Keratinocyte (primary cell): ENCODE measurements at regions not wholly inside any gene's neighbourhood (a gene's known extent, or its start where the extent isn't known, plus 50 kb on each side); places are given as distances from the start of the nearest gene placed in this dataset.

Source experiments
- DNase-seq: peaks from one replicate; pipeline ENCODE4 v3.0.0-alpha.2; 2011; ENCODE audit warnings: low read depth, missing footprints, low spot score
- FAIRE-seq: peaks from 2 replicates; lab custom pipeline; 2011; peaks lifted over from hg19 to GRCh38; lab: Jason Lieb, UNC
- H2AFZ ChIP-seq: 2 replicates; pipeline ENCODE4 v1.6.0; 2012; ENCODE audit warnings: low read length, control low read depth, inconsistent platforms; ENCODE audit not compliant: control insufficient read depth
- H3K27ac ChIP-seq: 2 replicates; pipeline ENCODE4 v1.5.1; 2011; ENCODE audit warnings: low read length; ENCODE audit not compliant: control insufficient read depth, insufficient read depth
- H3K27me3 ChIP-seq: 3 replicates; pipeline ENCODE4 v1.6.0; 2011; ENCODE audit warnings: low read length; ENCODE audit not compliant: control insufficient read depth, insufficient read depth; ENCODE audit errors: extremely low read depth
- H3K36me3 ChIP-seq, 2 experiments: 2 replicates in 1 of 2; 3 replicates in 1 of 2; pipeline ENCODE4 v1.5.1; 2011; ENCODE audit warnings: low read length in 2 of 2, mild to moderate bottlenecking in 1 of 2; ENCODE audit not compliant: control insufficient read depth in 2 of 2, insufficient read depth in 2 of 2; ENCODE audit errors: extremely low read depth in 1 of 2
- H3K4me1 ChIP-seq: 3 replicates; pipeline ENCODE4 v1.5.1; 2011; ENCODE audit warnings: low read length; ENCODE audit not compliant: control insufficient read depth, insufficient read depth; ENCODE audit errors: extremely low read depth
- H3K4me2 ChIP-seq: 3 replicates; pipeline ENCODE4 v1.6.0; 2011; ENCODE audit warnings: low read depth, low read length; ENCODE audit not compliant: control insufficient read depth, insufficient read depth; ENCODE audit errors: extremely low read depth
- H3K4me3 ChIP-seq, 3 experiments: fragments of 200-600 bp in 1 of 3; sonication (generic) in 1 of 3; 2 replicates in 2 of 3; 3 replicates in 1 of 3; pipeline ENCODE4 v1.5.1; 2011 to 2016; ENCODE audit warnings: low read length in 3 of 3, mild to moderate bottlenecking in 3 of 3, control low read depth in 2 of 3, inconsistent platforms in 1 of 3, low read depth in 1 of 3, mixed read lengths in 1 of 3, mixed run types in 1 of 3, moderate library complexity in 1 of 3; ENCODE audit not compliant: control insufficient read depth in 2 of 3, insufficient read depth in 2 of 3; ENCODE audit errors: extremely low read depth in 1 of 3
- H3K79me2 ChIP-seq: 2 replicates; pipeline ENCODE4 v1.6.0; 2012; ENCODE audit warnings: low read length; ENCODE audit not compliant: control insufficient read depth, insufficient read depth
- H3K9ac ChIP-seq: 3 replicates; pipeline ENCODE4 v1.6.0; 2011; ENCODE audit warnings: low read length; ENCODE audit not compliant: control insufficient read depth, insufficient read depth; ENCODE audit errors: extremely low read depth
- H3K9me1 ChIP-seq: 3 replicates; pipeline ENCODE4 v1.6.0; 2011; ENCODE audit warnings: low read length; ENCODE audit not compliant: control insufficient read depth, insufficient read depth; ENCODE audit errors: extremely low read depth
- H3K9me3 ChIP-seq: 2 replicates; pipeline ENCODE4 v1.5.1; 2012; ENCODE audit warnings: low read depth, low read length; ENCODE audit not compliant: control insufficient read depth
- H4K20me1 ChIP-seq: 3 replicates; pipeline ENCODE4 v1.6.0; 2011; ENCODE audit warnings: low read length; ENCODE audit not compliant: control insufficient read depth, insufficient read depth; ENCODE audit errors: extremely low read depth
- EZH2 ChIP-seq: IDR thresholded peaks from one replicate; pipeline ENCODE4 v1.6.1; 2012; ENCODE audit warnings: inconsistent platforms, mild to moderate bottlenecking, low read length, moderate library complexity
- dilution Hi-C: fragments of 300-500 bp; cut with MboI; formaldehyde crosslinking; loops from one replicate; pipeline ENCODE4 v1.7.0; 2020; ENCODE audit warnings: low sequenced_read_pairs; ENCODE audit not compliant: extremely low pct_ligation_motif_present
- TF ChIP-seq, protein P1 (sequence below), 3 experiments: IDR thresholded peaks in 1 of 3; conservative IDR thresholded peaks in 1 of 3; optimal IDR thresholded peaks in 1 of 3; 2 replicates in 2 of 3; 3 replicates in 1 of 3; pipeline versions ENCODE3 to v1.5.1; 2011; ENCODE audit warnings: low read length in 3 of 3, mild to moderate bottlenecking in 3 of 3, moderate library complexity in 2 of 3, control low read depth in 1 of 3, inconsistent platforms in 1 of 3; ENCODE audit not compliant: insufficient read depth in 2 of 3; ENCODE audit errors: extremely low read depth in 1 of 3

DNA sequence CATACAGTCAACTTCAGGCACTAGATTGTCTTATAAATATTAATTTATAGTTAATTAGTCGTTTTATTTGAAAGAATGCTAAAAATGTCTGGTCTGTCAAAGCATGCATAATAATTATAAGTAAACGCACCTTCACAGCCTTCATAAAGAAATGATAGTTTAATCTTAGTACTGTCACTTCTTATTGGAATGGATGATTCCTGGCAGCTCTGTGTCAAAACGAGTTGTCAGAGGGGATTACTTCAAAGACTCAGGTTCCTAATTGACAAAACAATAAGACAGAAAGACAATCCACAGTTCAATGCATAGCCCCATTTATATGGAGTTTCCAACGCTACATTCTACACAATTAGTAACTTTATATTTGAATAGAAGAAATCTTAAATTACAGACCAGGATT, 461.3 kb upstream of the TECRL start:
- FAIRE-seq (no peak), DNase-seq (no peak)
- no peaks in the 10 kb centered on the region for H3K36me3 ChIP-seq
- H2AFZ ChIP-seq: no peak overlapping the region
- no peaks in the 10 kb centered on the region for H3K9me1 ChIP-seq
- no peak overlapping the region for H3K9ac ChIP-seq
- H3K79me2 ChIP-seq: no peaks in the 10 kb centered on the region
- TF ChIP-seq EZH2: no peak
- TF ChIP-seq, protein P1, sequence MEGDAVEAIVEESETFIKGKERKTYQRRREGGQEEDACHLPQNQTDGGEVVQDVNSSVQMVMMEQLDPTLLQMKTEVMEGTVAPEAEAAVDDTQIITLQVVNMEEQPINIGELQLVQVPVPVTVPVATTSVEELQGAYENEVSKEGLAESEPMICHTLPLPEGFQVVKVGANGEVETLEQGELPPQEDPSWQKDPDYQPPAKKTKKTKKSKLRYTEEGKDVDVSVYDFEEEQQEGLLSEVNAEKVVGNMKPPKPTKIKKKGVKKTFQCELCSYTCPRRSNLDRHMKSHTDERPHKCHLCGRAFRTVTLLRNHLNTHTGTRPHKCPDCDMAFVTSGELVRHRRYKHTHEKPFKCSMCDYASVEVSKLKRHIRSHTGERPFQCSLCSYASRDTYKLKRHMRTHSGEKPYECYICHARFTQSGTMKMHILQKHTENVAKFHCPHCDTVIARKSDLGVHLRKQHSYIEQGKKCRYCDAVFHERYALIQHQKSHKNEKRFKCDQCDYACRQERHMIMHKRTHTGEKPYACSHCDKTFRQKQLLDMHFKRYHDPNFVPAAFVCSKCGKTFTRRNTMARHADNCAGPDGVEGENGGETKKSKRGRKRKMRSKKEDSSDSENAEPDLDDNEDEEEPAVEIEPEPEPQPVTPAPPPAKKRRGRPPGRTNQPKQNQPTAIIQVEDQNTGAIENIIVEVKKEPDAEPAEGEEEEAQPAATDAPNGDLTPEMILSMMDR (optimal IDR thresholded peaks at IDR 0.05 in 1 of 3, IDR thresholded peaks at IDR 0.05 in 1 of 3, conservative IDR thresholded peaks at IDR 0.05 in 1 of 3; ENCODE audit: extremely low read depth in 1 of 3, insufficient read depth in 2 of 3, low read length in 3 of 3): no peak
- H3K4me2 ChIP-seq: no peak overlapping the region
- no peak overlapping the region for H3K4me3 ChIP-seq
- H4K20me1 ChIP-seq: no peaks in the 10 kb centered on the region
- no peak overlapping the region for H3K27ac ChIP-seq
- no peaks in the 10 kb centered on the region for H3K4me1 ChIP-seq
- no peaks in the 10 kb centered on the region for H3K9me3 ChIP-seq
- no peaks in the 10 kb centered on the region for H3K27me3 ChIP-seq
- dilution Hi-C loops: no loop called here

DNA sequence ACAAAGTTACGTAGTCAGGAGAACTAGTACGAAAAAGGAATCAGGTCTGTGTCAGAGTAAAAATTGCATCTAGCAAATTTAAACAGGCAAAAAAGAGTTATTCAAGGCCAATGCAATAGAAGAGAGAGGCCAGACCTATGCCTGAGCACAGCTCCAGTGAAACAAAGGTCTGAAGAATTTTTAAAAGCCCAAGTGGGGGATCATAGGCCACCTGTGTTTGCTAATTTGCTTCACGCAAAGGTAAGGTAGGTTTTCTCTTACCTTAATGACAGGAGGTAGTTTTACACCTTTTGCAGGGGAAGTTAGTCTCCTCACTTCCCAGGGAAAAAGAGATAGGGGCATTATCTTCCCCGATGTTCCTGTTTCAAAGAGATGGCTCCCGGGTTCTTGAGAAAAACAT, 448.6 kb upstream of the TECRL start:
- no peaks in the 10 kb centered on the region for H3K9me3 ChIP-seq
- H2AFZ ChIP-seq: no peak overlapping the region
- dilution Hi-C loops: no loop called here
- H3K4me2 ChIP-seq: no peak overlapping the region
- H3K36me3 ChIP-seq: no peaks in the 10 kb centered on the region
- no peaks in the 10 kb centered on the region for H3K4me1 ChIP-seq
- no peaks in the 10 kb centered on the region for H3K79me2 ChIP-seq
- DNase-seq: no peak
- no peaks in the 10 kb centered on the region for H4K20me1 ChIP-seq
- no peak overlapping the region for H3K4me3 ChIP-seq
- H3K9me1 ChIP-seq: no peaks in the 10 kb centered on the region
- no peak overlapping the region for H3K27ac ChIP-seq
- no peak overlapping the region for H3K9ac ChIP-seq
- no peaks in the 10 kb centered on the region for H3K27me3 ChIP-seq
- FAIRE-seq: no peak
- TF ChIP-seq, protein P1 (optimal IDR thresholded peaks at IDR 0.05 in 1 of 3, IDR thresholded peaks at IDR 0.05 in 1 of 3, conservative IDR thresholded peaks at IDR 0.05 in 1 of 3; ENCODE audit: extremely low read depth in 1 of 3, insufficient read depth in 2 of 3, low read length in 3 of 3): no peak
- no peak for TF ChIP-seq EZH2
